ENCODE measurements at regions not wholly inside any gene's neighbourhood (a gene's known extent, or its start where the extent isn't known, plus 50 kb on each side); places are given as distances from the start of the nearest gene placed in this dataset.

- Mint-ChIP-seq H3K9me3 (ENCODE audit: unreplicated experiment) (peaks cover 4% of the 10 kb centered on the region), H3K36me3 (ENCODE audit: low read depth, unreplicated experiment) (no peaks in the 10 kb centered on the region), H3K4me3 (ENCODE audit: unreplicated experiment) (no peak overlapping the region), H3K27ac (ENCODE audit: unreplicated experiment) (no peak overlapping the region), H3K27me3 (ENCODE audit: low read depth, unreplicated experiment) (no peaks in the 10 kb centered on the region), H3K4me1 (ENCODE audit: low read depth, unreplicated experiment) (no peaks in the 10 kb centered on the region)
- FAIRE-seq (no peak), DNase-seq (ENCODE audit: low read depth) (no peak)
- no peaks in the 10 kb centered on the region for H3K9me3 ChIP-seq (ENCODE audit: insufficient read depth, low read depth, low read length)
- TF ChIP-seq CTCF (IDR thresholded peaks at IDR 0.05; ENCODE audit: insufficient read depth, low read depth, low read length) (no peak), EZH2 (IDR thresholded peaks at IDR 0.05; ENCODE audit: insufficient read depth, low read length) (no peak)
- H3K36me3 ChIP-seq (ENCODE audit: insufficient read depth, low read length), result no peaks in the 10 kb centered on the region
- no peak overlapping the region for H2AFZ ChIP-seq (ENCODE audit: low read depth, low read length)
- no peak overlapping the region for H3K4me2 ChIP-seq (ENCODE audit: low read length)
- no peaks in the 10 kb centered on the region for H3K27me3 ChIP-seq (ENCODE audit: insufficient read depth, low read length)
- H3K4me1 ChIP-seq (ENCODE audit: insufficient read depth, low read length), result no peaks in the 10 kb centered on the region
- H3K9ac ChIP-seq (ENCODE audit: low read length), result no peak overlapping the region
- no peaks in the 10 kb centered on the region for H3K79me2 ChIP-seq (ENCODE audit: insufficient read depth, low read length)
- H3K27ac ChIP-seq (ENCODE audit: low read depth, low read length), result no peak overlapping the region
- H3K4me3 ChIP-seq (ENCODE audit: insufficient read depth, low read depth, low read length), result no peak overlapping the region
- no peaks in the 10 kb centered on the region for H4K20me1 ChIP-seq (ENCODE audit: insufficient read depth, low read length)
Measured at GRCh38 chr10:8897769-8898168, 843.3 kb downstream of the GATA3 start.

- no peak overlapping the region for H2AFZ ChIP-seq (ENCODE audit: low read depth, low read length)
- no peaks in the 10 kb centered on the region for H3K4me1 Mint-ChIP-seq (ENCODE audit: low read depth, unreplicated experiment)
- FAIRE-seq (no peak), DNase-seq (ENCODE audit: low read depth) (no peak)
- no peak overlapping the region for H3K4me3 Mint-ChIP-seq (ENCODE audit: unreplicated experiment)
- no peak overlapping the region for H3K4me3 ChIP-seq (ENCODE audit: insufficient read depth, low read depth, low read length)
- H3K4me2 ChIP-seq (ENCODE audit: low read length), result no peak overlapping the region
- TF ChIP-seq EZH2 (IDR thresholded peaks at IDR 0.05; ENCODE audit: insufficient read depth, low read length), result no peak
- no peak for TF ChIP-seq CTCF (IDR thresholded peaks at IDR 0.05; ENCODE audit: insufficient read depth, low read depth, low read length)
- no peaks in the 10 kb centered on the region for H3K27me3 ChIP-seq (ENCODE audit: insufficient read depth, low read length)
- H3K27ac Mint-ChIP-seq (ENCODE audit: unreplicated experiment), result no peak overlapping the region
- H3K9ac ChIP-seq (ENCODE audit: low read length), result no peak overlapping the region
- H4K20me1 ChIP-seq (ENCODE audit: insufficient read depth, low read length), result no peaks in the 10 kb centered on the region
- H3K4me1 ChIP-seq (ENCODE audit: insufficient read depth, low read length), result no peaks in the 10 kb centered on the region
- no peaks in the 10 kb centered on the region for H3K36me3 ChIP-seq (ENCODE audit: insufficient read depth, low read length)
- H3K27me3 Mint-ChIP-seq (ENCODE audit: low read depth, unreplicated experiment), result no peaks in the 10 kb centered on the region
- H3K9me3 ChIP-seq (ENCODE audit: insufficient read depth, low read depth, low read length), result no peaks in the 10 kb centered on the region
- no peak overlapping the region for H3K27ac ChIP-seq (ENCODE audit: low read depth, low read length)
- H3K79me2 ChIP-seq (ENCODE audit: insufficient read depth, low read length), result no peaks in the 10 kb centered on the region
- peaks cover 4% of the 10 kb centered on the region for H3K9me3 Mint-ChIP-seq (ENCODE audit: unreplicated experiment)
- H3K36me3 Mint-ChIP-seq (ENCODE audit: low read depth, unreplicated experiment), result no peaks in the 10 kb centered on the region
Measured at GRCh38 chr10:8898745-8899330, 844.4 kb downstream of the GATA3 start.

- no peak overlapping the region for H3K4me3 Mint-ChIP-seq (ENCODE audit: unreplicated experiment)
- Histone ChIP-seq H3K4me1 (ENCODE audit: insufficient read depth, low read length) (no peaks in the 10 kb centered on the region), H3K9me3 (ENCODE audit: insufficient read depth, low read depth, low read length) (no peaks in the 10 kb centered on the region), H3K27ac (ENCODE audit: low read depth, low read length) (no peak overlapping the region), H4K20me1 (ENCODE audit: insufficient read depth, low read length) (no peaks in the 10 kb centered on the region), H3K79me2 (ENCODE audit: insufficient read depth, low read length) (no peaks in the 10 kb centered on the region), H3K9ac (ENCODE audit: low read length) (no peak overlapping the region), H3K4me3 (ENCODE audit: insufficient read depth, low read depth, low read length) (no peak overlapping the region), H3K4me2 (ENCODE audit: low read length) (no peak overlapping the region), H2AFZ (ENCODE audit: low read depth, low read length) (no peak overlapping the region), H3K36me3 (ENCODE audit: insufficient read depth, low read length) (no peaks in the 10 kb centered on the region), H3K27me3 (ENCODE audit: insufficient read depth, low read length) (no peaks in the 10 kb centered on the region)
- H3K36me3 Mint-ChIP-seq (ENCODE audit: low read depth, unreplicated experiment), result no peaks in the 10 kb centered on the region
- no peak overlapping the region for H3K27ac Mint-ChIP-seq (ENCODE audit: unreplicated experiment)
- DNase-seq (ENCODE audit: low read depth) (no peak), FAIRE-seq (no peak)
- no peak for TF ChIP-seq EZH2 (IDR thresholded peaks at IDR 0.05; ENCODE audit: insufficient read depth, low read length)
- no peak for TF ChIP-seq CTCF (IDR thresholded peaks at IDR 0.05; ENCODE audit: insufficient read depth, low read depth, low read length)
- H3K27me3 Mint-ChIP-seq (ENCODE audit: low read depth, unreplicated experiment), result no peaks in the 10 kb centered on the region
- no peaks in the 10 kb centered on the region for H3K9me3 Mint-ChIP-seq (ENCODE audit: unreplicated experiment)
- H3K4me1 Mint-ChIP-seq (ENCODE audit: low read depth, unreplicated experiment), result no peaks in the 10 kb centered on the region
Measured at GRCh38 chr10:8902926-8903325, 848.4 kb downstream of the GATA3 start.
